DOHH2 (cell line): ENCODE measurements at regions not wholly inside any gene's neighbourhood (a gene's known extent, or its start where the extent isn't known, plus 50 kb on each side); places are given as distances from the start of the nearest gene placed in this dataset.

Experiments used
- H3F3A ChIP-seq: fragments of 200-600 bp; sonication (generic), shearing (Covaris generic); 2 replicates; pipeline ENCODE4 v1.6.0; 2016; ENCODE audit warnings: antibody characterized with exemption, mild to moderate bottlenecking; ENCODE audit not compliant: control insufficient read depth, insufficient read depth
- H3K27ac ChIP-seq: fragments of 200-600 bp; sonication (generic); 2 replicates; pipeline ENCODE4 v1.5.1; 2014; ENCODE audit warnings: low read depth, mild to moderate bottlenecking, low read length, moderate library complexity
- H3K27me3 ChIP-seq: fragments of 200-600 bp; sonication (generic); 2 replicates; pipeline ENCODE4 v1.6.1; 2014; ENCODE audit warnings: mild to moderate bottlenecking, low read length, mixed read lengths; ENCODE audit not compliant: control insufficient read depth
- H3K36me3 ChIP-seq: fragments of 200-600 bp; sonication (generic); 2 replicates; pipeline ENCODE4 v1.6.1; 2014; ENCODE audit warnings: mild to moderate bottlenecking, low read length, moderate library complexity, mixed read lengths; ENCODE audit not compliant: control insufficient read depth
- H3K4me1 ChIP-seq: fragments of 200-600 bp; sonication (generic); 2 replicates; pipeline ENCODE4 v1.6.1; 2014; ENCODE audit warnings: mild to moderate bottlenecking, low read length, mixed read lengths; ENCODE audit not compliant: control insufficient read depth
- H3K4me2 ChIP-seq: fragments of 200-600 bp; sonication (generic); 2 replicates; pipeline ENCODE4 v1.6.0; 2014; ENCODE audit warnings: mild to moderate bottlenecking, low read length, moderate library complexity
- H3K4me3 ChIP-seq: fragments of 200-600 bp; sonication (generic); 2 replicates; pipeline ENCODE4 v1.5.1; 2014; ENCODE audit warnings: mild to moderate bottlenecking, low read length, mixed read lengths
- H3K79me2 ChIP-seq: fragments of 200-600 bp; sonication (generic); 2 replicates; pipeline ENCODE4 v1.6.1; 2014; ENCODE audit warnings: mild to moderate bottlenecking, low read length, mixed read lengths; ENCODE audit not compliant: control insufficient read depth
- H3K9me2 ChIP-seq: fragments of 200-600 bp; sonication (generic); replicated peaks from 2 replicates; pipeline ENCODE4 v1.6.1; 2014; ENCODE audit warnings: mild to moderate bottlenecking, low read length, mixed read lengths; ENCODE audit not compliant: control insufficient read depth
- H3K9me3 ChIP-seq: fragments of 200-600 bp; sonication (generic); 2 replicates; pipeline ENCODE4 v1.6.1; 2014; ENCODE audit warnings: antibody characterized with exemption, low read length, mixed read lengths; ENCODE audit not compliant: control insufficient read depth, insufficient read depth
- H4K20me1 ChIP-seq: fragments of 200-600 bp; sonication (generic); 2 replicates; pipeline ENCODE4 v1.6.0; 2014; ENCODE audit warnings: low read depth, mild to moderate bottlenecking, antibody characterized with exemption, low read length, moderate library complexity; ENCODE audit not compliant: control insufficient read depth, insufficient read depth
- EZH2phosphoT487 ChIP-seq: fragments of 200-600 bp; sonication (generic); IDR thresholded peaks from 2 replicates; pipeline ENCODE4 v1.6.1; 2017; ENCODE audit warnings: borderline replicate concordance, mild to moderate bottlenecking, antibody characterized with exemption, low read length, moderate library complexity, mixed read lengths
- TF ChIP-seq, protein P1 (sequence below): fragments of 200-600 bp; sonication (generic); IDR thresholded peaks from one replicate; pipeline ENCODE4 v1.5.1; 2014; ENCODE audit warnings: antibody characterized with exemption, mild to moderate bottlenecking, low read depth, low read length; ENCODE audit not compliant: poor library complexity, severe bottlenecking

GRCh38 chr7:114158854-114159253, 240.0 kb upstream of the PPP1R3A start:
- no peak for TF ChIP-seq EZH2phosphoT487
- Histone ChIP-seq H3K9me2 (no peaks in the 10 kb centered on the region), H3K27ac (no peak overlapping the region), H3K9me3 (no peaks in the 10 kb centered on the region), H3F3A (no peaks in the 10 kb centered on the region), H3K4me2 (no peak overlapping the region), H3K36me3 (no peaks in the 10 kb centered on the region), H3K4me3 (no peak overlapping the region), H3K79me2 (no peaks in the 10 kb centered on the region), H3K4me1 (no peaks in the 10 kb centered on the region), H3K27me3 (no peaks in the 10 kb centered on the region), H4K20me1 (no peaks in the 10 kb centered on the region)

DNA sequence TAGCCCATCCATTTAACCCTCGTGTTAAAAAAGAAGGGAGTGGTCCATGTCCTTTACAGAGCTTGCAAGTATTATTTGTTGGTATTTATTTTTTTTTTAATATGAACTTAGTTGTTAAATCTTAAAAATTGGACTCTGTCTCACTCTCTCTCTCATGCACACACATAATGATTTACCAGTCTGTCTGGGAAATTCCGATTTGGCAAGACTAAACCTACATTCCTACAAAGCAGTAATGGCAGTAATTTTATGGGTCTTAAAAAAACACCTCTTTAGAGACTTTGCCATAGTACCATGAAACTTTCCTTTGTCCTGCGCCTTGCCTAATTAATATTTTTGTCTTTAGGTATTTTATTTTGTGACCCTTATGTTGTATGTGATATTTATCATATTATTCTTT, 239.5 kb upstream of the PPP1R3A start:
- H3K9me2 ChIP-seq, result no peaks in the 10 kb centered on the region
- no peaks in the 10 kb centered on the region for H3K79me2 ChIP-seq
- H3K9me3 ChIP-seq, result no peaks in the 10 kb centered on the region
- no peak overlapping the region for H3K27ac ChIP-seq
- no peaks in the 10 kb centered on the region for H3K27me3 ChIP-seq
- no peaks in the 10 kb centered on the region for H3F3A ChIP-seq
- H3K4me2 ChIP-seq, result no peak overlapping the region
- no peaks in the 10 kb centered on the region for H3K36me3 ChIP-seq
- TF ChIP-seq, protein P1, sequence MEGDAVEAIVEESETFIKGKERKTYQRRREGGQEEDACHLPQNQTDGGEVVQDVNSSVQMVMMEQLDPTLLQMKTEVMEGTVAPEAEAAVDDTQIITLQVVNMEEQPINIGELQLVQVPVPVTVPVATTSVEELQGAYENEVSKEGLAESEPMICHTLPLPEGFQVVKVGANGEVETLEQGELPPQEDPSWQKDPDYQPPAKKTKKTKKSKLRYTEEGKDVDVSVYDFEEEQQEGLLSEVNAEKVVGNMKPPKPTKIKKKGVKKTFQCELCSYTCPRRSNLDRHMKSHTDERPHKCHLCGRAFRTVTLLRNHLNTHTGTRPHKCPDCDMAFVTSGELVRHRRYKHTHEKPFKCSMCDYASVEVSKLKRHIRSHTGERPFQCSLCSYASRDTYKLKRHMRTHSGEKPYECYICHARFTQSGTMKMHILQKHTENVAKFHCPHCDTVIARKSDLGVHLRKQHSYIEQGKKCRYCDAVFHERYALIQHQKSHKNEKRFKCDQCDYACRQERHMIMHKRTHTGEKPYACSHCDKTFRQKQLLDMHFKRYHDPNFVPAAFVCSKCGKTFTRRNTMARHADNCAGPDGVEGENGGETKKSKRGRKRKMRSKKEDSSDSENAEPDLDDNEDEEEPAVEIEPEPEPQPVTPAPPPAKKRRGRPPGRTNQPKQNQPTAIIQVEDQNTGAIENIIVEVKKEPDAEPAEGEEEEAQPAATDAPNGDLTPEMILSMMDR, result no peak
- no peak for TF ChIP-seq EZH2phosphoT487
- no peaks in the 10 kb centered on the region for H4K20me1 ChIP-seq
- H3K4me1 ChIP-seq, result no peaks in the 10 kb centered on the region
- H3K4me3 ChIP-seq, result no peak overlapping the region

- no peaks in the 10 kb centered on the region for H3F3A ChIP-seq
- H3K79me2 ChIP-seq, result no peaks in the 10 kb centered on the region
- H3K9me2 ChIP-seq, result no peaks in the 10 kb centered on the region
- no peaks in the 10 kb centered on the region for H4K20me1 ChIP-seq
- H3K27ac ChIP-seq, result no peak overlapping the region
- TF ChIP-seq, protein P1, result no peak
- no peak for TF ChIP-seq EZH2phosphoT487
- H3K36me3 ChIP-seq, result no peaks in the 10 kb centered on the region
- H3K4me1 ChIP-seq, result no peaks in the 10 kb centered on the region
- no peak overlapping the region for H3K4me2 ChIP-seq
- no peak overlapping the region for H3K4me3 ChIP-seq
- no peaks in the 10 kb centered on the region for H3K9me3 ChIP-seq
- no peaks in the 10 kb centered on the region for H3K27me3 ChIP-seq
Measured at GRCh38 chr7:114156178-114156577, 237.4 kb upstream of the PPP1R3A start.

DNA sequence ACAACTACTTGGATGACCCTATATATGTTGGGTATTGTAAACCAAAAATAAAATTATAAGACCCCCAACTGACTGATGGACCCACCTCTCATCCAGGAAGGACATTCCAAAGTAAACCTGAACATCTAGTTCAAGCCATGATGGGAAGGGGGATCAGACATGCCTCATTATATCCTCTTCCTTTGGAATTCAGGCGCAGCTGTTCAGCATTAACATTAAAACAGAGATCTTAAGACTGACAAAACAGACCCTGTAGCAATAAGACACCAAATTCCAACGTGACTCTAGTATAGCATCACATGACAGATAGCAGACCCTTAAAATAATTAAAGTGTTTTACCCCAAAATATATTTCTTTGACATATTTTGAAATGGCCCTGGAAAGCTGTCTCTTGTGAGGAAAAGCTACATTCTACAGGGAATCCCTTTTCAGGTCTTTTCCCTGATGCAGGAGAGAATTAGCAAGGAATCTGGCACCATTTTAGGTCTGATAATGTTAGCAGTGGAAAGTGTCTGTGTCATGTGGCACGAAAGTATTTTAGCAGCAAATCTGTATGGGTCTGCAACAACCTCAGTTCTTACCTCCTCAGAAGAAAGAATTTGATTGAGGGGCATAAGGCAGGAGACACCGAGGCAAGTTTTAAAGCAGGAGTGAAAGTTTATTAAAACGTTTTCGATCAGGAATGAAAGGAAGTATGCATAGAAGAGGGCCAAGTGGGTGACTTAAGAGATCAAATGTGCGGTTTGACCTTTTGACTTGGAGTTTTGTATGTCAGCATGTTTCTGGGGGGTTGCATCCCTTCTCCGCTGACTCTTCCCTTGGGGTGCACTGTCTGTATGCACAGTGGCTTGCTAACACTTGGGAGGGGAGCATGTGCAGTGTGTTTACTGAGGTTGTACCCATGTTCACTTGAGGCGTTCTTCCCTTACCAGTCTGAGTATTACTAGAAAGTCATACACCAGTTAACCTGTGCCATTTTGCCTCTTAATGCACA, 236.6 kb upstream of the PPP1R3A start:
- Histone ChIP-seq H3K79me2 (no peaks in the 10 kb centered on the region), H4K20me1 (no peaks in the 10 kb centered on the region), H3K4me1 (no peaks in the 10 kb centered on the region), H3K9me2 (no peaks in the 10 kb centered on the region), H3K27ac (no peak overlapping the region), H3K4me3 (no peak overlapping the region), H3F3A (no peaks in the 10 kb centered on the region), H3K9me3 (no peaks in the 10 kb centered on the region), H3K4me2 (no peak overlapping the region), H3K27me3 (no peaks in the 10 kb centered on the region), H3K36me3 (no peaks in the 10 kb centered on the region)
- TF ChIP-seq, protein P1, result no peak
- TF ChIP-seq EZH2phosphoT487, result no peak
